HL-60 (cell line): ENCODE measurements at regions not wholly inside any gene's neighbourhood (a gene's known extent, or its start where the extent isn't known, plus 50 kb on each side); places are given as distances from the start of the nearest gene placed in this dataset.

ENCODE experiments used
- CTCF ChIP-seq: IDR thresholded peaks from one replicate; pipeline ENCODE4 v1.5.1; 2011; ENCODE audit warnings: low read length, control low read depth, inconsistent platforms; ENCODE audit not compliant: insufficient read depth
- POLR2AphosphoS5 ChIP-seq: IDR thresholded peaks from 2 replicates; pipeline ENCODE4 v1.6.1; 2012; ENCODE audit warnings: low read depth
- REST ChIP-seq: IDR thresholded peaks from 2 replicates; pipeline ENCODE4 v1.6.1; 2012; ENCODE audit warnings: low read depth; ENCODE audit not compliant: insufficient replicate concordance

- TF ChIP-seq CTCF (no peak), POLR2AphosphoS5 (no peak), REST (no peak)
Observed at GRCh38 chr5:77936365-77936693, 160.2 kb upstream of the TBCA start.
